ENCODE measurements at regions not wholly inside any gene's neighbourhood (a gene's known extent, or its start where the extent isn't known, plus 50 kb on each side); places are given as distances from the start of the nearest gene placed in this dataset.

GRCh38 chr14:101411151-101411550 lies 150.1 kb upstream of the DIO3 start:
- TF ChIP-seq CTCF (IDR thresholded peaks at IDR 0.05; ENCODE audit: extremely low read depth in 1 of 2, insufficient read depth in 1 of 2, low read depth in 1 of 2, low read length in 2 of 2) (no peak), POLR2A (IDR thresholded peaks at IDR 0.05; ENCODE audit: low read depth, low read length) (no peak), EZH2 (IDR thresholded peaks at IDR 0.05; ENCODE audit: borderline replicate concordance, low read depth, low read length, severe bottlenecking) (no peak)

Data from endothelial cell of umbilical vein (primary cell).